ENCODE measurements at regions not wholly inside any gene's neighbourhood (a gene's known extent, or its start where the extent isn't known, plus 50 kb on each side); places are given as distances from the start of the nearest gene placed in this dataset.

- intact Hi-C loops (cut with micrococcal nuclease) = no loop called here
- POLR2A ChIA-PET = no interaction called here
- CTCF ChIA-PET = no interaction called here
Measured at GRCh38 chr3:72418856-72419255, 429.4 kb downstream of the SHQ1 start.

GRCh38 chr3:72418244-72418643, 430.0 kb downstream of the SHQ1 start:
- TF ChIP-seq CTCF (IDR thresholded peaks at IDR 0.05) = no peak
- no peaks in the 10 kb centered on the region for H3K27me3 Mint-ChIP-seq
- POLR2A ChIA-PET = no interaction called here
- peaks cover 12% of the 10 kb centered on the region for H3K9me3 Mint-ChIP-seq
- peaks cover 62% of the 10 kb centered on the region for H3K4me1 Mint-ChIP-seq
- no peak overlapping the region for H3K4me3 Mint-ChIP-seq
- intact Hi-C loops (cut with micrococcal nuclease) = no loop called here
- CTCF ChIA-PET = no interaction called here
- ATAC-seq (ENCODE audit: low read depth) (no peak), DNase-seq (no peak)
- H3K27ac Mint-ChIP-seq = no peak overlapping the region
- H3K36me3 Mint-ChIP-seq (ENCODE audit: low read depth) = peaks cover 29% of the 10 kb centered on the region

More at GRCh38 chr3:72418856-72419255, 429.4 kb downstream of the SHQ1 start:
- peaks cover 31% of the 10 kb centered on the region for H3K36me3 Mint-ChIP-seq (ENCODE audit: low read depth)
- no peak for ATAC-seq (ENCODE audit: low read depth)
- no peak for TF ChIP-seq CTCF (IDR thresholded peaks at IDR 0.05)
- H3K27ac Mint-ChIP-seq = no peak overlapping the region
- peaks cover 12% of the 10 kb centered on the region for H3K9me3 Mint-ChIP-seq
- peaks cover 64% of the 10 kb centered on the region for H3K4me1 Mint-ChIP-seq
- H3K27me3 Mint-ChIP-seq = no peaks in the 10 kb centered on the region
- no peak overlapping the region for H3K4me3 Mint-ChIP-seq
- DNase-seq = no peak

- CTCF ChIA-PET = no interaction called here
- peaks cover 81% of the 10 kb centered on the region for H3K4me1 Mint-ChIP-seq
- POLR2A ChIA-PET = no interaction called here
- no peaks in the 10 kb centered on the region for H3K27me3 Mint-ChIP-seq
- intact Hi-C loops (cut with micrococcal nuclease) = no loop called here
- ATAC-seq (ENCODE audit: low read depth) = no peak
- TF ChIP-seq CTCF (IDR thresholded peaks at IDR 0.05) = no peak
- no peak overlapping the region for H3K27ac Mint-ChIP-seq
- no peak overlapping the region for H3K4me3 Mint-ChIP-seq
- peaks cover 6% of the 10 kb centered on the region for H3K36me3 Mint-ChIP-seq (ENCODE audit: low read depth)
- no peak for DNase-seq
- H3K9me3 Mint-ChIP-seq = no peaks in the 10 kb centered on the region
Measured at GRCh38 chr3:72414481-72415016, 433.7 kb downstream of the SHQ1 start.

GRCh38 chr3:72413228-72413627, 435.0 kb downstream of the SHQ1 start:
- ChIA-PET POLR2A (no interaction called here), CTCF (no interaction called here)
- Mint-ChIP-seq H3K27ac (no peak overlapping the region), H3K4me1 (peaks cover 81% of the 10 kb centered on the region), H3K27me3 (no peaks in the 10 kb centered on the region), H3K4me3 (no peak overlapping the region), H3K9me3 (no peaks in the 10 kb centered on the region), H3K36me3 (ENCODE audit: low read depth) (peaks cover 6% of the 10 kb centered on the region)
- TF ChIP-seq CTCF (IDR thresholded peaks at IDR 0.05) = no peak
- DNase-seq (no peak), ATAC-seq (ENCODE audit: low read depth) (no peak)
- intact Hi-C loops (cut with micrococcal nuclease) = no loop called here

GRCh38 chr3:72412340-72412956, 435.8 kb downstream of the SHQ1 start:
- CTCF ChIA-PET = no interaction called here
- DNase-seq = no peak
- H3K36me3 Mint-ChIP-seq (ENCODE audit: low read depth) = peaks cover 6% of the 10 kb centered on the region
- H3K27me3 Mint-ChIP-seq = no peaks in the 10 kb centered on the region
- H3K4me3 Mint-ChIP-seq = no peak overlapping the region
- TF ChIP-seq CTCF (IDR thresholded peaks at IDR 0.05) = no peak
- no peak overlapping the region for H3K27ac Mint-ChIP-seq
- peaks cover 83% of the 10 kb centered on the region for H3K4me1 Mint-ChIP-seq
- intact Hi-C loops (cut with micrococcal nuclease) = no loop called here
- POLR2A ChIA-PET = no interaction called here
- H3K9me3 Mint-ChIP-seq = no peaks in the 10 kb centered on the region
- no peak for ATAC-seq (ENCODE audit: low read depth)
